ENCODE measurements at regions not wholly inside any gene's neighbourhood (a gene's known extent, or its start where the extent isn't known, plus 50 kb on each side); places are given as distances from the start of the nearest gene placed in this dataset.

DNA sequence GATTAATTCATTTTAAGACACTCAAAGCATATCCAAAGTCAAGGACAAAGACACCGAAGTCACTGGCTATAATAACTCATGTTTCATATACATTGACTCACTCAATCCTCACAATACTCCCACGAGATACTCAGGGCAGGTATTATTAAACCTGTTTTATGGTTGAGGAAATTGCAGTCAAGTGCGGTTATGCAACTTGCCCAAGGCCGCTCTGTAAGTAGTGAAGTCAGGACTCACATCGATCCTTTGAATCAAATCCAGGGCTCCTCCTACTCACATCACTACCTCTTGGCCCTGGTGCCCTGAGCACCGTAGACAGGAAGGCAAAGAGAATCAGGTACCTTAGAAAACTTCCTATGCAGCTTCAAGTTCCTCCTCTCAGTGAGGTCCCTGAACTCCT lies 87.8 kb upstream of the APC start:
- Histone ChIP-seq H3K9me3 (no peaks in the 10 kb centered on the region), H3K27ac (no peak overlapping the region), H3K27me3 (no peaks in the 10 kb centered on the region), H3K4me3 (no peak overlapping the region), H3K36me3 (no peaks in the 10 kb centered on the region), H3K4me1 (no peaks in the 10 kb centered on the region)
- DNase-seq = no peak
- ATAC-seq = no peak
- intact Hi-C loops (cut with DNase I) = no loop called here
- TF ChIP-seq, protein P1, sequence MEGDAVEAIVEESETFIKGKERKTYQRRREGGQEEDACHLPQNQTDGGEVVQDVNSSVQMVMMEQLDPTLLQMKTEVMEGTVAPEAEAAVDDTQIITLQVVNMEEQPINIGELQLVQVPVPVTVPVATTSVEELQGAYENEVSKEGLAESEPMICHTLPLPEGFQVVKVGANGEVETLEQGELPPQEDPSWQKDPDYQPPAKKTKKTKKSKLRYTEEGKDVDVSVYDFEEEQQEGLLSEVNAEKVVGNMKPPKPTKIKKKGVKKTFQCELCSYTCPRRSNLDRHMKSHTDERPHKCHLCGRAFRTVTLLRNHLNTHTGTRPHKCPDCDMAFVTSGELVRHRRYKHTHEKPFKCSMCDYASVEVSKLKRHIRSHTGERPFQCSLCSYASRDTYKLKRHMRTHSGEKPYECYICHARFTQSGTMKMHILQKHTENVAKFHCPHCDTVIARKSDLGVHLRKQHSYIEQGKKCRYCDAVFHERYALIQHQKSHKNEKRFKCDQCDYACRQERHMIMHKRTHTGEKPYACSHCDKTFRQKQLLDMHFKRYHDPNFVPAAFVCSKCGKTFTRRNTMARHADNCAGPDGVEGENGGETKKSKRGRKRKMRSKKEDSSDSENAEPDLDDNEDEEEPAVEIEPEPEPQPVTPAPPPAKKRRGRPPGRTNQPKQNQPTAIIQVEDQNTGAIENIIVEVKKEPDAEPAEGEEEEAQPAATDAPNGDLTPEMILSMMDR (IDR thresholded peaks at IDR 0.05) = no peak
- TF ChIP-seq POLR2A (IDR thresholded peaks at IDR 0.05) = no peak
- 74 to 85% (median 80%) methylated on average over 6 of the region's 6 CpGs for WGBS, 4 donors

DNA sequence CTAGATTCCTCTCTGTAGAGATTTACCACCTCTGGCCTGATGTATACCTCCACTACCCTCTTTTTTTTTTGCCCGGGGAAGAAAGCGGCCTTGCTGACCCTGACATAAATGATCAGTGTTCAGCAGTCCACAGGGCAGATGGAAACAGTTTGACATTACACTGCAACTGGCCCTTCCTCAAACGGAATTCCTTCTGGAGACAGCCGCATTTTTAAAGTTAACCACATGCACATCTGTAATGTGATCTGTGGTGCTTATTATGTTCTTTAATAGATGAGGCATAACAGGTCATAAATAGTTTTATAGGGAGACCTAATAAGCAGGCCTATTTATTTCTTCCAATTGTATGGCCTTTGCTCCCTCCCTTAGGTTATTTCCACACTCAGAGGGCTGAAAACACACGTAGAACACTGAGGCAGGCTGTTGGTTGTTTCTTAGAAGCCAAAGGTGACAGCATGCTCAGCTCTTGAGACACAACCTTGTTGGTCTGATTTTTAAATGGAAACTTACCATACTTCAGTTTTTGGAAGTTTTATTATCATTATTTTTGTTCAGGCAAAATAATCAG lies 84.0 kb upstream of the APC start:
- no peak for TF ChIP-seq POLR2A (IDR thresholded peaks at IDR 0.05)
- TF ChIP-seq, protein P1 (IDR thresholded peaks at IDR 0.05) = no peak
- 73 to 84% (median 75%) methylated on average over 5 of the region's 5 CpGs for WGBS, 4 donors

DNA sequence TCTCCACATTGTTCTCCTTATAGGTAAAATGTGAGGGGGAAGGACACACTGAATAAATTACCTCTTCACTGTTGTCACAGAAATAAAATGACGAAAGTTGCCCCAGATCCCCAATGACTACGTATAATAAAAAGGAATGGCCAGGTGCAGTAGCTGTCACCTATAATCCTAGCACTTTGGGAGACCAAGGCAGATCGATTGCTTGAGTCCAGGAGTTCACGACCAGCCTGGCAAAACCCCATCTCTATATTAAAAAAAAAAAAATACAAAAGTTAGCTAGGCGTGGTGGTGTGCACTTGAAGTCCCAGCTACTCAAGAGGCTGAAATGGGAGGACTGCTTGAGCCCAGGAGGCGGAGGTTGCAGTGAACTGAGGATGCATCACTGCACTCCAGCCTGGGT lies 82.2 kb upstream of the APC start:
- Histone ChIP-seq H3K27me3 (no peaks in the 10 kb centered on the region), H3K27ac (no peak overlapping the region), H3K9me3 (peaks cover 0 to 7% (median 0%) of the 10 kb centered on the region in 12 donors), H3K4me3 (no peak overlapping the region), H3K4me1 (no peaks in the 10 kb centered on the region), H3K36me3 (no peaks in the 10 kb centered on the region)
- no peak for DNase-seq
- WGBS, 4 donors = 93 to 97% (median 94%) methylated on average over 6 of the region's 6 CpGs
- TF ChIP-seq, protein P1 (IDR thresholded peaks at IDR 0.05) = no peak
- no peak for TF ChIP-seq POLR2A (IDR thresholded peaks at IDR 0.05)
- intact Hi-C loops (cut with DNase I) = no loop called here
- ATAC-seq = no peak

More for the DNA sequence above, 84.0 kb upstream of the APC start:
- no peak for ATAC-seq
- intact Hi-C loops (cut with DNase I) = no loop called here
- no peaks in the 10 kb centered on the region for H3K27me3 ChIP-seq
- H3K4me1 ChIP-seq = no peaks in the 10 kb centered on the region
- H3K36me3 ChIP-seq = no peaks in the 10 kb centered on the region
- no peak for DNase-seq
- no peaks in the 10 kb centered on the region for H3K9me3 ChIP-seq
- H3K27ac ChIP-seq = no peak overlapping the region
- no peak overlapping the region for H3K4me3 ChIP-seq

DNA sequence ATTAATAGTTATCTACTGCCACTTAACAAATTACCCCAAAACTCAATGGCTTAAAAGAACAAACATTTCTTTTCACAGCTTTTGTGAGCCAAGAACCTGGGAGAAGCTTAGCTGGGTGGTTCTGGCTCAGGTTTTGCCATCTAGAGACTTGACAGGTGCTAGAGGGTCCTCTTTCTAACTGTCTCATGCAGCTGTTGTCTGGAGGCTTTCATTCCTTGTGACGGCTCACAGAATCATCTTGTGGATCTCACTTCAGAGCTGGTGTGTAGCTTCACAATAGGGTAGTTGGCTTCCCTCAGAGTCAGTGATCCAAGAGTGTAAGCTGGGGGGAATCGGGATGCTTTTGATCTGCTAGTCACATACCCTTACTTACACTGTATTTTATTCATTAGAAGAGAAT lies 81.2 kb upstream of the APC start:
- DNase-seq = no peak
- intact Hi-C loops (cut with DNase I) = no loop called here
- TF ChIP-seq, protein P1 (IDR thresholded peaks at IDR 0.05) = no peak
- no peak overlapping the region for H3K27ac ChIP-seq
- no peak overlapping the region for H3K4me3 ChIP-seq
- ATAC-seq = no peak
- peaks cover 0 to 9% (median 0%) of the 10 kb centered on the region in 12 donors for H3K9me3 ChIP-seq
- H3K4me1 ChIP-seq = no peaks in the 10 kb centered on the region
- WGBS, 4 donors = 95 to 98% (median 97%) methylated on average over 2 of the region's 2 CpGs
- no peaks in the 10 kb centered on the region for H3K36me3 ChIP-seq
- no peaks in the 10 kb centered on the region for H3K27me3 ChIP-seq

Data from heart left ventricle (tissue), 16 donors.